ENCODE measurements at regions not wholly inside any gene's neighbourhood (a gene's known extent, or its start where the extent isn't known, plus 50 kb on each side); places are given as distances from the start of the nearest gene placed in this dataset.

- Histone ChIP-seq H3K27ac (no peak overlapping the region), H3K4me1 (peaks cover 0 to 11% of the 10 kb centered on the region in 2 donors), H3K4me3 (no peak overlapping the region), H3K27me3 (no peaks in the 10 kb centered on the region), H3K9me3 (no peaks in the 10 kb centered on the region), H3K36me3 (peaks cover under 1% of the 10 kb centered on the region)
- no peak for DNase-seq (ENCODE audit: low spot score)
- TF ChIP-seq CTCF (IDR thresholded peaks at IDR 0.05) = no peak
These were observed 413.9 kb downstream of the KLF12 start for GRCh38 chr13:73720216-73720840.

- Histone ChIP-seq H3K27ac (no peak overlapping the region), H3K9me3 (no peaks in the 10 kb centered on the region), H3K4me1 (peaks cover 0 to 11% of the 10 kb centered on the region in 2 donors), H3K27me3 (no peaks in the 10 kb centered on the region), H3K4me3 (no peak overlapping the region), H3K36me3 (peaks cover 14% of the 10 kb centered on the region)
- DNase-seq (ENCODE audit: low spot score) = no peak
- no peak for TF ChIP-seq CTCF (IDR thresholded peaks at IDR 0.05)
These were observed 416.0 kb downstream of the KLF12 start for GRCh38 chr13:73718246-73718645.

GRCh38 chr13:73717632-73718031 lies 416.6 kb downstream of the KLF12 start:
- peaks cover 0 to 11% of the 10 kb centered on the region in 2 donors for H3K4me1 ChIP-seq
- H3K9me3 ChIP-seq = no peaks in the 10 kb centered on the region
- TF ChIP-seq CTCF (IDR thresholded peaks at IDR 0.05) = no peak
- DNase-seq (ENCODE audit: low spot score) = no peak
- no peak overlapping the region for H3K27ac ChIP-seq
- H3K36me3 ChIP-seq = peaks cover 17% of the 10 kb centered on the region
- H3K4me3 ChIP-seq = no peak overlapping the region
- no peaks in the 10 kb centered on the region for H3K27me3 ChIP-seq

- H3K4me1 ChIP-seq = peaks cover 0 to 11% of the 10 kb centered on the region in 2 donors
- no peak overlapping the region for H3K4me3 ChIP-seq
- no peak overlapping the region for H3K27ac ChIP-seq
- DNase-seq (ENCODE audit: low spot score) = no peak
- H3K36me3 ChIP-seq = peaks cover 17% of the 10 kb centered on the region
- no peaks in the 10 kb centered on the region for H3K27me3 ChIP-seq
- no peak for TF ChIP-seq CTCF (IDR thresholded peaks at IDR 0.05)
- no peaks in the 10 kb centered on the region for H3K9me3 ChIP-seq
These were observed 418.2 kb downstream of the KLF12 start for GRCh38 chr13:73715911-73716510.

GRCh38 chr13:73715114-73715910 lies 418.9 kb downstream of the KLF12 start:
- H3K4me3 ChIP-seq = no peak overlapping the region
- H3K27ac ChIP-seq = no peak overlapping the region
- no peak for DNase-seq (ENCODE audit: low spot score)
- peaks cover 0 to 11% of the 10 kb centered on the region in 2 donors for H3K4me1 ChIP-seq
- TF ChIP-seq CTCF (IDR thresholded peaks at IDR 0.05) = no peak
- peaks cover 17% of the 10 kb centered on the region for H3K36me3 ChIP-seq
- no peaks in the 10 kb centered on the region for H3K27me3 ChIP-seq
- no peaks in the 10 kb centered on the region for H3K9me3 ChIP-seq

Measured in right atrium auricular region (tissue), 2 donors.